SK-N-MC (cell line): ENCODE measurements at regions not wholly inside any gene's neighbourhood (a gene's known extent, or its start where the extent isn't known, plus 50 kb on each side); places are given as distances from the start of the nearest gene placed in this dataset.

Source experiments
- DNase-seq: peaks from one replicate; pipeline ENCODE4 v3.0.0-alpha.2; 2011; ENCODE audit warnings: low read depth, low spot score
- H3K27ac ChIP-seq: fragments of 200-600 bp; sonication (generic); 2 replicates; pipeline ENCODE4 v1.5.1; 2016; ENCODE audit warnings: mixed run types
- H3K36me3 ChIP-seq: fragments of 200-600 bp; sonication (generic); 2 replicates; pipeline ENCODE4 v1.6.1; 2017; ENCODE audit warnings: antibody characterized with exemption, low read length, mixed read lengths; ENCODE audit not compliant: insufficient read depth
- H3K4me3 ChIP-seq: fragments of 200-600 bp; sonication (generic); 2 replicates; pipeline ENCODE4 v1.5.1; 2016
- H3K9ac ChIP-seq: fragments of 200-600 bp; sonication (generic); 2 replicates; pipeline ENCODE4 v1.8.0; 2017; ENCODE audit warnings: mixed run types, mixed read lengths; ENCODE audit not compliant: insufficient read length
- H3K9me3 ChIP-seq: fragments of 200-600 bp; sonication (generic); 2 replicates; pipeline ENCODE4 v1.6.1; 2017; ENCODE audit warnings: low read depth, mild to moderate bottlenecking, antibody characterized with exemption, low read length, moderate library complexity, mixed read lengths
- EZH2 ChIP-seq: fragments of 200-600 bp; sonication (generic); IDR thresholded peaks from one replicate; pipeline ENCODE4 v1.6.1; 2017; ENCODE audit warnings: antibody characterized with exemption
- FOXP2 ChIP-seq: optimal IDR thresholded peaks from 2 replicates; pipeline ENCODE3; 2011; ENCODE audit warnings: mild to moderate bottlenecking, moderate library complexity; ENCODE audit not compliant: insufficient read depth; ENCODE audit errors: extremely low read length, control extremely low read depth
- POLR2AphosphoS5 ChIP-seq: IDR thresholded peaks from 2 replicates; pipeline ENCODE4 v1.6.1; 2012; ENCODE audit warnings: mild to moderate bottlenecking, low read depth, low read length, borderline replicate concordance

DNA sequence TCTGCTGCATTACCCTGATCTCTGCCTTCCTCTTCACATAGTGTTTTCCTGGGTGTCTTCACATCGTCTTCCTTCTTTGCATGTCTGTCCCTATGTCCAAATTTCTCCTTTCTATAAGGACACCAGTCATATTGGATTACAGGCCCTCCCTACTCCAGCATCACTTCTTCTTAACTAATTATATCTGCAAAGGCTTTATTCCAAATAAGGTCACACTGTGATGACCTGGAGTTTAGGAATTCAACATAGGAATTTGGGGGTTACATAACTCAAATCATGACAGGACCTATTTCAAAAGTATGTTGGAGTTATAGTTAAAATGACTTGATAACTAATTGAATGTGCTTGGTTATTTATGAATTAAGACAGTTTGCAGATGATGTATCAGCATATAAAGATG lies 490.5 kb upstream of the ERCC4 start:
- H3K9ac ChIP-seq: no peak overlapping the region
- no peak overlapping the region for H3K27ac ChIP-seq
- H3K4me3 ChIP-seq: no peak overlapping the region
- H3K9me3 ChIP-seq: no peaks in the 10 kb centered on the region
- no peak for TF ChIP-seq POLR2AphosphoS5
- no peak for TF ChIP-seq FOXP2
- TF ChIP-seq EZH2: no peak
- DNase-seq: no peak
- H3K36me3 ChIP-seq: no peaks in the 10 kb centered on the region

DNA sequence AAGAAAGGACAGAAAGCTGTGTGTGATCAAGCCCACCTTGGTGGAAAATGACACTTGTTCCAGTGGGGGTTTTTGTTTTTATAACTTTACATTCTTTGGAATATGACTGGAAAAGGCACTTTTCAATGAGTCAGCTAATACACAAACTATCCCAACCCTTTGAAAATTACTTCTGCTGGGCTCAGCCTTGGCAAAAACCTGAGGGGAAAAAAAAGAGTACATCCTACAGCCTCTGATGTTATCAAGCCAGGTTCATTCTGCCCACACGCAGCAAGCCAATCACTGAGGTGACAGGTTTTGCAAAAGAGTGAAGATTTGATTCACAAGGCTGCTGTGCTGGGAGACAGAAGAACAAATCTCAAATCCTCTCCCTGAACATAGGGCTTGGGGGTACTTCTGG lies 484.5 kb upstream of the ERCC4 start:
- no peaks in the 10 kb centered on the region for H3K36me3 ChIP-seq
- H3K27ac ChIP-seq: no peak overlapping the region
- no peaks in the 10 kb centered on the region for H3K9me3 ChIP-seq
- no peak for DNase-seq
- no peak overlapping the region for H3K9ac ChIP-seq
- H3K4me3 ChIP-seq: no peak overlapping the region
- TF ChIP-seq POLR2AphosphoS5 (no peak), FOXP2 (no peak), EZH2 (no peak)

DNA sequence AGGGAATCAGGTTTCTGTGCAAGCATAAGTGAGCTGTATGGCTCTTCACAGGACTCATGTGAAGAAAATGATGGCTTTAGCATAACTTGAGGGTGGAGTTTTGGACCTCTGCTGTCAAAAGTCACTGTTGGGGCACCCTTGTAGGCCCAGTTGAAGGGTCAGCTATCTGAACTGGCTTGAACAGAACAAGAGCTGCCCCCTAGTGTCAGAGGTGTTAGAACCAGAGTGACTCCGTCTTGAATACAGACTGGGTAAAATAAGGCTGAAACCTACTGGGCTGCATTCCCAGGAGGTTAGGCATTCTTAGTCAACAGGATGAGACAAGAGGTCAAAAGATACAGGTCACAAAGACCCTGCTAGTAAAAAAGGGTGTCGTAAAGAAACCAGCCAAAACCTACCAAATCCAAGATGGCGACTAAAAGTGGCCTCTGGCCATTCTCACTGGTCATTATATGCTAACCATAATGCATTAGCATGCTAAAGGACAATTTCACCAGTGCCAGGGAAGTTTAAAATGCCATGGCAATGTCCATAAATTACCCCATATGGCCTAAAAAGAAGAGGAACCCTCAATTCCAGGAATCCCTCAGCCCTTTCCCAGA lies 484.0 kb upstream of the ERCC4 start:
- H3K4me3 ChIP-seq: no peak overlapping the region
- no peaks in the 10 kb centered on the region for H3K36me3 ChIP-seq
- H3K9ac ChIP-seq: no peak overlapping the region
- H3K9me3 ChIP-seq: no peaks in the 10 kb centered on the region
- no peak overlapping the region for H3K27ac ChIP-seq
- DNase-seq: no peak
- no peak for TF ChIP-seq FOXP2
- no peak for TF ChIP-seq EZH2
- TF ChIP-seq POLR2AphosphoS5: no peak

DNA sequence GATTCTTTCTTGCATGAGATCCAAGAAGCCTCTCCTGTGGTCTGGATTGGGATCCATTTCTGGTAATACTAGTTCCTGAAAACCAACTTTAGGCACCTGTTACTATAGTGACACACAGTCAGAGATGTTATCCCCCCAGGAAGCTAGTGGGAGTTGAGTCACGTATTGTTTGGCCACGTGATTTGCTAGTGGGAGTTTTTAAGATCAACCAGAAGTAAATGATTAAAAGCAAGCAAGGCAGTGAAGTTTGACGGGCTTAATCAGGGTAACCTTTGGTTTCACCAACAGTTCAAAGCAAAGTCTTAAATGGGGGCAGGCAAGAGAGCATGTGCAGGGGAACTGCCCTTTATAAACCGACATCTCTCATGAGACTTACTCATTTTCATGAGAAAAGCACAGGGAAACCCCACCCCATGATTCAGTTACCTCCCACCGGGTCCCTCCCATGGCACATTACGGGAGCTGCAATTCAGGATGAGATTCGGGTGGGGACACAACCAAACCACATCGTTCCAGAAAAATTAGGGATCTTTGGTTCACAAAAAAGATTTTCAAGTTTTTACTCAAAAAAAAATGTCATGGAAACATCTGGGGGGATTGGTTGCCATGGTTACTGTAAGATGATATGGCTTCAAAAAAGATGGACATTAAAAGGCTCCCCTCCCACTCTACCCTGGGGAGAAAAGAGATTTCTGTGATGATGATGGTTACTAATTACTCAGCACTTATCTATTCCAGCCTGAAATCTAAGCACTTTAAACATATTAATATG lies 483.1 kb upstream of the ERCC4 start:
- no peak overlapping the region for H3K4me3 ChIP-seq

DNA sequence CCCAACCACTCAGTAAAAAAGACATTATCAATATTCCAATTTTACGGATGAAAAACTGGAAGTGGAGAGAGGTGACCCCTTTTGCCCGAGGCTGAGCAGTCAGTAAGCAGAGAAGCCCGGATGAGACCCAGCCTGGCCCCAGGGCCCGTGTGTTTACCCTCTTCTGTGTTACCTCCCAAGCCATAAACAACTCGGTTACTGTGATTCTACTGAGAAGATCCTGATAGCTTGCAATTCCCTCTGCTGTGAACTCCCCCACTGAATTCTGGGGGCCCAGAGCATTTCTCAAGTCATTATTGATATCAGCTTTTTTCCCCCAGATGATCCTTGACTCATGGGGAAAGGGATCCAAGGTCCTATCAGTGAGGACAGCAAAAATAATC lies 482.6 kb upstream of the ERCC4 start:
- H3K9me3 ChIP-seq: no peaks in the 10 kb centered on the region
- no peak overlapping the region for H3K9ac ChIP-seq
- H3K27ac ChIP-seq: no peak overlapping the region
- DNase-seq: no peak
- H3K36me3 ChIP-seq: no peaks in the 10 kb centered on the region
- H3K4me3 ChIP-seq: no peak overlapping the region
- TF ChIP-seq FOXP2 (no peak), POLR2AphosphoS5 (no peak), EZH2 (no peak)

More for the DNA sequence above, 483.1 kb upstream of the ERCC4 start:
- Histone ChIP-seq H3K36me3 (no peaks in the 10 kb centered on the region), H3K9me3 (no peaks in the 10 kb centered on the region), H3K27ac (no peak overlapping the region), H3K9ac (no peak overlapping the region)
- no peak for DNase-seq
- TF ChIP-seq POLR2AphosphoS5: no peak

DNA sequence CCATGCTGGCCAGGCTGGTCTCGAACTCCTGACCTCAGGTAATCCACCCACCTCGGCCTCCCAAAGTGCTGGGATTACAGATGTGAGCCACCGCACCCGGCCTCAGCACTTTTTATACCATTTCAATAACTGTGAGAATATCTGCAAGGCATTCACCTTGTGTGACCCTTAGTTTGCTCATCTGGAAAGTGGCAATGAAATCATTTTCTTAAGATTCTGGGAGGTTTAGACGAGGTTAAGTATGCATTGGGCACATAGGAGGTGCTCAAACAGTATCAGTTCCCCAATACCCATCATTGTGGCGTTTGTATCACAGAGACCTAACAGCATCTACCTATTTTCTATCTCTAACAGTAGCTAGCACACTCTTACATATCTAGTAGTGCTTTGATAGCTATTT lies 481.9 kb upstream of the ERCC4 start:
- no peak for DNase-seq
- Histone ChIP-seq H3K36me3 (no peaks in the 10 kb centered on the region), H3K27ac (no peak overlapping the region), H3K4me3 (no peak overlapping the region), H3K9ac (no peak overlapping the region), H3K9me3 (no peaks in the 10 kb centered on the region)
- TF ChIP-seq POLR2AphosphoS5 (no peak), FOXP2 (no peak), EZH2 (no peak)

DNA sequence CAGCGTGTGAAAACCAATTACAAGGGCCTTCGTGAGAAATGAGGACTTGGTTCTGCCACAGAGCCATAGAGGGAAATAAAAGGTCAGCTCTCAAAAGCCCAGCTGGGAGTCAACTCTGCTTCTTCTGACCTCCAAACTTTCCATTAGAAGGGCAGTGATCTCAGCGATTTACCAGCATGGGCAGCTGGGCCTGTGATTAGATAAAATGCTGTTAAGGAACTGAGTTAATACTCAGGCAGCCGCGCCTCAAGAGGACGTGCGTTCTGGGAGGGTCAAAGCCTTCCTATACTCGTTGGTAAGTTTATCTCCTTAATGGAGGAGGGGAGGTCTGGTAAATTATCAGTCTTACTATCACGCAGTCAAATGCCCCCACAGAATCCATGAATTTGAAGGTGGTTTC lies 480.2 kb upstream of the ERCC4 start:
- Histone ChIP-seq H3K4me3 (no peak overlapping the region), H3K9ac (no peak overlapping the region), H3K9me3 (no peaks in the 10 kb centered on the region), H3K36me3 (no peaks in the 10 kb centered on the region), H3K27ac (no peak overlapping the region)
- no peak for TF ChIP-seq POLR2AphosphoS5
- no peak for TF ChIP-seq FOXP2
- TF ChIP-seq EZH2: no peak
- DNase-seq: no peak

DNA sequence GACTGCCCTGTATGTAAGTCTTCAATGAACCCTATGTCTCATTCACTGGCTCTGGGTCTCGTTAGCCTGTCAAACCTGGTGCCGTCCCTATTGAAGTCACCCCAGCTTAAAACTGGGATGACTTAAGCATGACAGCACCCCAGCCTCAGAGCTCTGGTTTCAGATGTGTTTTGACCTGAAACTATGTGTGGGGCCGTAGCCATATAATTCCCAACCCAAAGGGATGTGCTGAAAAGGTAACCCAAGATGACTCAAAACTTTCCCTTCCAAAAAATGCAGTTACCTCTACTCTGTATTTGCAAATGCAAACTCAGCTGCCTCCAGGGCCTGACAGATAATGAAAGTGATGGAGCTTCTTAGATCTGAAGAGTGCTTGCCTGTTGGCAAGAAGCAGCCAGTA lies 478.3 kb upstream of the ERCC4 start:
- no peak for DNase-seq
- Histone ChIP-seq H3K4me3 (no peak overlapping the region), H3K9me3 (no peaks in the 10 kb centered on the region), H3K9ac (no peak overlapping the region), H3K36me3 (no peaks in the 10 kb centered on the region), H3K27ac (no peak overlapping the region)
- TF ChIP-seq FOXP2: no peak
- TF ChIP-seq EZH2: no peak
- TF ChIP-seq POLR2AphosphoS5: no peak

DNA sequence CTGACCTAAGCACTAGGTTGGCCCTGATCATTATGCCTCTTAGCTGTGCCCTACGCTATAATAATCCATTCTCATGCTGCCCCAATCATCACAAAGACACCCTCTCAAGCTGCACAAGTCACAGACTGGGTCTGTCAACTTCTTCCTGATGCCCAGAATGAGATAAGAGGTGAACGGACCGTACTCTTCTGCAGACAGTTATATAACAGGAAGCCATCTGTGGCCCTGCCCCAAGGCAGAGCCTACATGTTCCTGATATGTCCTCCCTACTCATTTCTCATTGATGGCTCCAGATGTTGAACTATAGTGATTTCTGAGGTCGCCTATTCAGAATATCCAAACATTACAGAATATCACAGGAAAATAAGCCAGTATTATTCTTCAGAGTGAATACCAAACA lies 471.6 kb upstream of the ERCC4 start:
- DNase-seq: no peak
- no peaks in the 10 kb centered on the region for H3K9me3 ChIP-seq
- no peak for TF ChIP-seq POLR2AphosphoS5
- TF ChIP-seq FOXP2: no peak
- no peak for TF ChIP-seq EZH2
- no peak overlapping the region for H3K4me3 ChIP-seq
- no peaks in the 10 kb centered on the region for H3K36me3 ChIP-seq
- no peak overlapping the region for H3K27ac ChIP-seq
- no peak overlapping the region for H3K9ac ChIP-seq
